GM23338 (cell line): ENCODE measurements at regions not wholly inside any gene's neighbourhood (a gene's known extent, or its start where the extent isn't known, plus 50 kb on each side); places are given as distances from the start of the nearest gene placed in this dataset.

Experiments
- ATAC-seq: fragments of 200-7000 bp; cut with Tn5 transposase; 3 replicates; pipeline ENCODE4 v1.9.1; 2020
- DNase-seq: peaks from one replicate; pipeline ENCODE4 v3.0.0-alpha.2; 2015; ENCODE audit warnings: low spot score
- H2AFZ ChIP-seq: fragments of 200-600 bp; sonication (generic); 2 replicates; pipeline ENCODE4 v1.8.0; 2016; ENCODE audit warnings: antibody characterized with exemption, mild to moderate bottlenecking, moderate library complexity
- H3F3A ChIP-seq: fragments of 200-600 bp; sonication (generic); replicated peaks from 2 replicates; pipeline ENCODE4 v1.8.0; 2017; ENCODE audit warnings: antibody characterized with exemption, mixed run types, low read depth
- H3K27ac ChIP-seq: fragments of 200-600 bp; sonication (generic); 2 replicates; pipeline ENCODE4 v1.6.1; 2016; ENCODE audit warnings: low read depth
- H3K27me3 ChIP-seq: fragments of 200-600 bp; sonication (generic); 2 replicates; pipeline ENCODE4 v1.8.0; 2016; ENCODE audit warnings: mild to moderate bottlenecking, mixed run types, moderate library complexity; ENCODE audit not compliant: insufficient read depth
- H3K36me3 ChIP-seq: fragments of 200-600 bp; sonication (generic); 2 replicates; pipeline ENCODE4 v1.8.0; 2016; ENCODE audit warnings: mild to moderate bottlenecking; ENCODE audit not compliant: insufficient read depth
- H3K4me1 ChIP-seq: fragments of 200-600 bp; sonication (generic); 2 replicates; pipeline ENCODE4 v1.8.0; 2016; ENCODE audit warnings: mild to moderate bottlenecking, moderate library complexity; ENCODE audit not compliant: insufficient read depth
- H3K4me2 ChIP-seq: fragments of 200-600 bp; sonication (generic); 2 replicates; pipeline ENCODE4 v1.7.1; 2017; ENCODE audit warnings: mixed run types
- H3K4me3 ChIP-seq: fragments of 200-600 bp; sonication (generic); 2 replicates; pipeline ENCODE4 v1.6.1; 2016; ENCODE audit warnings: mixed run types
- H3K79me2 ChIP-seq: fragments of 200-600 bp; sonication (generic); replicated peaks from 2 replicates; pipeline ENCODE4 v1.8.0; 2017; ENCODE audit warnings: mild to moderate bottlenecking; ENCODE audit not compliant: insufficient read depth
- H3K9me2 ChIP-seq: fragments of 200-600 bp; sonication (generic); 2 replicates; pipeline ENCODE4 v1.8.0; 2017; ENCODE audit not compliant: insufficient read depth
- H4K20me1 ChIP-seq: fragments of 200-600 bp; sonication (generic); replicated peaks from 2 replicates; pipeline ENCODE4 v1.8.0; 2017; ENCODE audit warnings: mild to moderate bottlenecking; ENCODE audit not compliant: insufficient read depth
- H3K27ac Mint-ChIP-seq: 2 replicates; pipeline ENCODE4 v1.8.0; 2020; ENCODE audit warnings: inconsistent platforms, mild to moderate bottlenecking, moderate library complexity, mixed read lengths
- H3K27me3 Mint-ChIP-seq: 3 replicates; pipeline ENCODE4 v1.8.0; 2022; ENCODE audit warnings: low read depth, mild to moderate bottlenecking, moderate library complexity, mixed read lengths, inconsistent platforms; ENCODE audit not compliant: insufficient read depth, poor library complexity
- H3K36me3 Mint-ChIP-seq: 3 replicates; pipeline ENCODE4 v1.8.0; 2021; ENCODE audit warnings: low read depth, mild to moderate bottlenecking, inconsistent platforms, moderate library complexity, mixed read lengths
- H3K4me1 Mint-ChIP-seq: 3 replicates; pipeline ENCODE4 v1.8.0; 2020; ENCODE audit warnings: mild to moderate bottlenecking, inconsistent platforms, mixed read lengths
- H3K4me3 Mint-ChIP-seq: 3 replicates; pipeline ENCODE4 v1.8.0; 2021; ENCODE audit warnings: moderate library complexity, mild to moderate bottlenecking, inconsistent platforms, mixed read lengths
- H3K9me3 Mint-ChIP-seq: 3 replicates; pipeline ENCODE4 v1.8.0; 2020; ENCODE audit warnings: moderate library complexity, mild to moderate bottlenecking, inconsistent platforms, mixed read lengths
- CREB1 ChIP-seq: fragments of 250-450 bp; sonication (Bioruptor Pico); IDR thresholded peaks from 2 replicates; pipeline ENCODE4 v1.5.0; 2020; ENCODE audit warnings: low read depth, mild to moderate bottlenecking, moderate library complexity
- EZH2 ChIP-seq: fragments of 200-600 bp; sonication (generic); IDR thresholded peaks from one replicate; pipeline ENCODE4 v1.8.0; 2017; ENCODE audit warnings: antibody characterized with exemption, mild to moderate bottlenecking, low read depth; ENCODE audit not compliant: unreplicated experiment
- EZH2phosphoT487 ChIP-seq: fragments of 200-600 bp; sonication (generic); IDR thresholded peaks from one replicate; pipeline ENCODE4 v1.8.1; 2018; ENCODE audit warnings: antibody characterized with exemption; ENCODE audit not compliant: unreplicated experiment
- JUNB ChIP-seq: IDR thresholded peaks from one replicate; pipeline ENCODE4 v1.6.1; 2016; ENCODE audit warnings: antibody characterized with exemption; ENCODE audit not compliant: unreplicated experiment
- NANOG ChIP-seq: IDR thresholded peaks from 2 replicates; pipeline ENCODE4 v1.6.1; 2016; ENCODE audit warnings: antibody characterized with exemption, borderline replicate concordance
- POLR2AphosphoS5 ChIP-seq: IDR thresholded peaks from 2 replicates; pipeline ENCODE4 v1.6.1; 2016; ENCODE audit warnings: antibody characterized with exemption, low read depth
- STAT1 ChIP-seq: IDR thresholded peaks from one replicate; pipeline ENCODE4 v1.6.1; 2016; ENCODE audit warnings: antibody characterized with exemption; ENCODE audit not compliant: unreplicated experiment
- ZNF114 ChIP-seq: fragments of 250-450 bp; sonication (Bioruptor Pico); IDR thresholded peaks from 2 replicates; pipeline ENCODE4 v1.5.0; 2020; ENCODE audit warnings: mild to moderate bottlenecking, moderate library complexity
- ZNF331 ChIP-seq: fragments of 250-450 bp; sonication (Bioruptor Pico); IDR thresholded peaks from 2 replicates; pipeline ENCODE4 v1.5.0; 2020; ENCODE audit warnings: low read depth, mild to moderate bottlenecking, moderate library complexity
- TF ChIP-seq, protein P1 (sequence below): fragments of 250-450 bp; sonication (Bioruptor Pico); IDR thresholded peaks from 2 replicates; pipeline ENCODE4 v1.5.0; 2020; ENCODE audit warnings: mild to moderate bottlenecking, moderate library complexity
- TF ChIP-seq, protein P2 (sequence below), 2 experiments: fragments of 200-600 bp in 1 of 2; sonication (generic) in 1 of 2; conservative IDR thresholded peaks; 2 replicates each; pipeline versions ENCODE4 v1.5.1 to v1.6.1; 2016 to 2017; ENCODE audit warnings: antibody characterized with exemption in 2 of 2, low read depth in 2 of 2, mild to moderate bottlenecking in 2 of 2, moderate library complexity in 1 of 2
- TF ChIP-seq, protein P3 (sequence below): IDR thresholded peaks from 2 replicates; pipeline ENCODE4 v1.6.1; 2016; ENCODE audit warnings: antibody characterized with exemption
- TF ChIP-seq, protein P4 (sequence below): IDR thresholded peaks from one replicate; pipeline ENCODE4 v1.6.1; 2018; ENCODE audit warnings: antibody characterized with exemption; ENCODE audit not compliant: unreplicated experiment

DNA sequence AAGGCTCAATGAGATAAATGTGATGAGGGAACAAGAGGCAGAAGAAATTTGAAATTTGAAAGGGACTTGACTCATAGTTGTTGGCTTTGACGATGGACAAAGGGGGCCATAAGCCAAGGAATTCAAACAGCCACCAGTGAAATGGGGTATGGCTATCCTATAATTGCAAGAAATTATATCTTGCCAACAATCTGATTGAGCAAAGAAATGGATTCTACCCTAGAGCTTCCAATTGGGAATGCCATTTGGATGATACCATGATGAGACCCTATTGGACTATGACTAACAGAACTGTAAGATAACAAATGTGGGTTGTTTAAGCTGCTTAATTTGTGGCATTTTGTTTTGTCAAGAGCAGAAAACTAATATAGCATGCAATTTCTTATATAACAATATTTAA, 270.1 kb upstream of the ARSJ start:
- no peak for TF ChIP-seq POLR2AphosphoS5
- no peak for TF ChIP-seq EZH2
- no peak for TF ChIP-seq ZNF331
- TF ChIP-seq STAT1: no peak
- TF ChIP-seq ZNF114: no peak
- TF ChIP-seq, protein P1, sequence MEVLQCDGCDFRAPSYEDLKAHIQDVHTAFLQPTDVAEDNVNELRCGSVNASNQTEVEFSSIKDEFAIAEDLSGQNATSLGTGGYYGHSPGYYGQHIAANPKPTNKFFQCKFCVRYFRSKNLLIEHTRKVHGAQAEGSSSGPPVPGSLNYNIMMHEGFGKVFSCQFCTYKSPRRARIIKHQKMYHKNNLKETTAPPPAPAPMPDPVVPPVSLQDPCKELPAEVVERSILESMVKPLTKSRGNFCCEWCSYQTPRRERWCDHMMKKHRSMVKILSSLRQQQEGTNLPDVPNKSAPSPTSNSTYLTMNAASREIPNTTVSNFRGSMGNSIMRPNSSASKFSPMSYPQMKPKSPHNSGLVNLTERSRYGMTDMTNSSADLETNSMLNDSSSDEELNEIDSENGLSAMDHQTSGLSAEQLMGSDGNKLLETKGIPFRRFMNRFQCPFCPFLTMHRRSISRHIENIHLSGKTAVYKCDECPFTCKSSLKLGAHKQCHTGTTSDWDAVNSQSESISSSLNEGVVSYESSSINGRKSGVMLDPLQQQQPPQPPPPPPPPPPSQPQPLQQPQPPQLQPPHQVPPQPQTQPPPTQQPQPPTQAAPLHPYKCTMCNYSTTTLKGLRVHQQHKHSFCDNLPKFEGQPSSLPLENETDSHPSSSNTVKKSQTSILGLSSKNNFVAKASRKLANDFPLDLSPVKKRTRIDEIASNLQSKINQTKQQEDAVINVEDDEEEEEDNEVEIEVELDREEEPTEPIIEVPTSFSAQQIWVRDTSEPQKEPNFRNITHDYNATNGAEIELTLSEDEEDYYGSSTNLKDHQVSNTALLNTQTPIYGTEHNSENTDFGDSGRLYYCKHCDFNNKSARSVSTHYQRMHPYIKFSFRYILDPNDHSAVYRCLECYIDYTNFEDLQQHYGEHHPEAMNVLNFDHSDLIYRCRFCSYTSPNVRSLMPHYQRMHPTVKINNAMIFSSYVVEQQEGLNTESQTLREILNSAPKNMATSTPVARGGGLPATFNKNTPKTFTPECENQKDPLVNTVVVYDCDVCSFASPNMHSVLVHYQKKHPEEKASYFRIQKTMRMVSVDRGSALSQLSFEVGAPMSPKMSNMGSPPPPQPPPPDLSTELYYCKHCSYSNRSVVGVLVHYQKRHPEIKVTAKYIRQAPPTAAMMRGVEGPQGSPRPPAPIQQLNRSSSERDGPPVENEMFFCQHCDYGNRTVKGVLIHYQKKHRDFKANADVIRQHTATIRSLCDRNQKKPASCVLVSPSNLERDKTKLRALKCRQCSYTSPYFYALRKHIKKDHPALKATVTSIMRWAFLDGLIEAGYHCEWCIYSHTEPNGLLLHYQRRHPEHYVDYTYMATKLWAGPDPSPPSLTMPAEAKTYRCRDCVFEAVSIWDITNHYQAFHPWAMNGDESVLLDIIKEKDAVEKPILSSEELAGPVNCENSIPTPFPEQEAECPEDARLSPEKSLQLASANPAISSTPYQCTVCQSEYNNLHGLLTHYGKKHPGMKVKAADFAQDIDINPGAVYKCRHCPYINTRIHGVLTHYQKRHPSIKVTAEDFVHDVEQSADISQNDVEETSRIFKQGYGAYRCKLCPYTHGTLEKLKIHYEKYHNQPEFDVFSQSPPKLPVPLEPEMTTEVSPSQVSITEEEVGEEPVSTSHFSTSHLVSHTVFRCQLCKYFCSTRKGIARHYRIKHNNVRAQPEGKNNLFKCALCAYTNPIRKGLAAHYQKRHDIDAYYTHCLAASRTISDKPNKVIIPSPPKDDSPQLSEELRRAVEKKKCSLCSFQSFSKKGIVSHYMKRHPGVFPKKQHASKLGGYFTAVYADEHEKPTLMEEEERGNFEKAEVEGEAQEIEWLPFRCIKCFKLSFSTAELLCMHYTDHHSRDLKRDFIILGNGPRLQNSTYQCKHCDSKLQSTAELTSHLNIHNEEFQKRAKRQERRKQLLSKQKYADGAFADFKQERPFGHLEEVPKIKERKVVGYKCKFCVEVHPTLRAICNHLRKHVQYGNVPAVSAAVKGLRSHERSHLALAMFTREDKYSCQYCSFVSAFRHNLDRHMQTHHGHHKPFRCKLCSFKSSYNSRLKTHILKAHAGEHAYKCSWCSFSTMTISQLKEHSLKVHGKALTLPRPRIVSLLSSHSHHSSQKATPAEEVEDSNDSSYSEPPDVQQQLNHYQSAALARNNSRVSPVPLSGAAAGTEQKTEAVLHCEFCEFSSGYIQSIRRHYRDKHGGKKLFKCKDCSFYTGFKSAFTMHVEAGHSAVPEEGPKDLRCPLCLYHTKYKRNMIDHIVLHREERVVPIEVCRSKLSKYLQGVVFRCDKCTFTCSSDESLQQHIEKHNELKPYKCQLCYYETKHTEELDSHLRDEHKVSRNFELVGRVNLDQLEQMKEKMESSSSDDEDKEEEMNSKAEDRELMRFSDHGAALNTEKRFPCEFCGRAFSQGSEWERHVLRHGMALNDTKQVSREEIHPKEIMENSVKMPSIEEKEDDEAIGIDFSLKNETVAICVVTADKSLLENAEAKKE (CRISPR knock-in tag): no peak
- TF ChIP-seq, protein P2, sequence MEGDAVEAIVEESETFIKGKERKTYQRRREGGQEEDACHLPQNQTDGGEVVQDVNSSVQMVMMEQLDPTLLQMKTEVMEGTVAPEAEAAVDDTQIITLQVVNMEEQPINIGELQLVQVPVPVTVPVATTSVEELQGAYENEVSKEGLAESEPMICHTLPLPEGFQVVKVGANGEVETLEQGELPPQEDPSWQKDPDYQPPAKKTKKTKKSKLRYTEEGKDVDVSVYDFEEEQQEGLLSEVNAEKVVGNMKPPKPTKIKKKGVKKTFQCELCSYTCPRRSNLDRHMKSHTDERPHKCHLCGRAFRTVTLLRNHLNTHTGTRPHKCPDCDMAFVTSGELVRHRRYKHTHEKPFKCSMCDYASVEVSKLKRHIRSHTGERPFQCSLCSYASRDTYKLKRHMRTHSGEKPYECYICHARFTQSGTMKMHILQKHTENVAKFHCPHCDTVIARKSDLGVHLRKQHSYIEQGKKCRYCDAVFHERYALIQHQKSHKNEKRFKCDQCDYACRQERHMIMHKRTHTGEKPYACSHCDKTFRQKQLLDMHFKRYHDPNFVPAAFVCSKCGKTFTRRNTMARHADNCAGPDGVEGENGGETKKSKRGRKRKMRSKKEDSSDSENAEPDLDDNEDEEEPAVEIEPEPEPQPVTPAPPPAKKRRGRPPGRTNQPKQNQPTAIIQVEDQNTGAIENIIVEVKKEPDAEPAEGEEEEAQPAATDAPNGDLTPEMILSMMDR (conservative IDR thresholded peaks at IDR 0.05; ENCODE audit: low read depth in 2 of 2): no peak
- TF ChIP-seq JUNB: no peak
- TF ChIP-seq EZH2phosphoT487: no peak
- TF ChIP-seq, protein P3, sequence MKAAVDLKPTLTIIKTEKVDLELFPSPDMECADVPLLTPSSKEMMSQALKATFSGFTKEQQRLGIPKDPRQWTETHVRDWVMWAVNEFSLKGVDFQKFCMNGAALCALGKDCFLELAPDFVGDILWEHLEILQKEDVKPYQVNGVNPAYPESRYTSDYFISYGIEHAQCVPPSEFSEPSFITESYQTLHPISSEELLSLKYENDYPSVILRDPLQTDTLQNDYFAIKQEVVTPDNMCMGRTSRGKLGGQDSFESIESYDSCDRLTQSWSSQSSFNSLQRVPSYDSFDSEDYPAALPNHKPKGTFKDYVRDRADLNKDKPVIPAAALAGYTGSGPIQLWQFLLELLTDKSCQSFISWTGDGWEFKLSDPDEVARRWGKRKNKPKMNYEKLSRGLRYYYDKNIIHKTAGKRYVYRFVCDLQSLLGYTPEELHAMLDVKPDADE: no peak
- no peak for TF ChIP-seq CREB1
- TF ChIP-seq, protein P4, sequence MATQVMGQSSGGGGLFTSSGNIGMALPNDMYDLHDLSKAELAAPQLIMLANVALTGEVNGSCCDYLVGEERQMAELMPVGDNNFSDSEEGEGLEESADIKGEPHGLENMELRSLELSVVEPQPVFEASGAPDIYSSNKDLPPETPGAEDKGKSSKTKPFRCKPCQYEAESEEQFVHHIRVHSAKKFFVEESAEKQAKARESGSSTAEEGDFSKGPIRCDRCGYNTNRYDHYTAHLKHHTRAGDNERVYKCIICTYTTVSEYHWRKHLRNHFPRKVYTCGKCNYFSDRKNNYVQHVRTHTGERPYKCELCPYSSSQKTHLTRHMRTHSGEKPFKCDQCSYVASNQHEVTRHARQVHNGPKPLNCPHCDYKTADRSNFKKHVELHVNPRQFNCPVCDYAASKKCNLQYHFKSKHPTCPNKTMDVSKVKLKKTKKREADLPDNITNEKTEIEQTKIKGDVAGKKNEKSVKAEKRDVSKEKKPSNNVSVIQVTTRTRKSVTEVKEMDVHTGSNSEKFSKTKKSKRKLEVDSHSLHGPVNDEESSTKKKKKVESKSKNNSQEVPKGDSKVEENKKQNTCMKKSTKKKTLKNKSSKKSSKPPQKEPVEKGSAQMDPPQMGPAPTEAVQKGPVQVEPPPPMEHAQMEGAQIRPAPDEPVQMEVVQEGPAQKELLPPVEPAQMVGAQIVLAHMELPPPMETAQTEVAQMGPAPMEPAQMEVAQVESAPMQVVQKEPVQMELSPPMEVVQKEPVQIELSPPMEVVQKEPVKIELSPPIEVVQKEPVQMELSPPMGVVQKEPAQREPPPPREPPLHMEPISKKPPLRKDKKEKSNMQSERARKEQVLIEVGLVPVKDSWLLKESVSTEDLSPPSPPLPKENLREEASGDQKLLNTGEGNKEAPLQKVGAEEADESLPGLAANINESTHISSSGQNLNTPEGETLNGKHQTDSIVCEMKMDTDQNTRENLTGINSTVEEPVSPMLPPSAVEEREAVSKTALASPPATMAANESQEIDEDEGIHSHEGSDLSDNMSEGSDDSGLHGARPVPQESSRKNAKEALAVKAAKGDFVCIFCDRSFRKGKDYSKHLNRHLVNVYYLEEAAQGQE: no peak
- TF ChIP-seq NANOG: no peak
- Histone ChIP-seq H3K4me1 (no peaks in the 10 kb centered on the region), H3K4me2 (no peak overlapping the region), H3K79me2 (no peaks in the 10 kb centered on the region), H2AFZ (no peak overlapping the region), H4K20me1 (no peaks in the 10 kb centered on the region), H3F3A (no peaks in the 10 kb centered on the region), H3K9me2 (no peaks in the 10 kb centered on the region), H3K4me3 (no peak overlapping the region), H3K36me3 (no peaks in the 10 kb centered on the region), H3K27me3 (no peaks in the 10 kb centered on the region), H3K27ac (no peak overlapping the region)
- H3K27ac Mint-ChIP-seq: no peak overlapping the region
- H3K4me1 Mint-ChIP-seq: no peaks in the 10 kb centered on the region
- H3K9me3 Mint-ChIP-seq: no peaks in the 10 kb centered on the region
- ATAC-seq (no peak), DNase-seq (no peak)
- no peaks in the 10 kb centered on the region for H3K36me3 Mint-ChIP-seq
- no peak overlapping the region for H3K4me3 Mint-ChIP-seq
- no peaks in the 10 kb centered on the region for H3K27me3 Mint-ChIP-seq
